ENCODE measurements at regions not wholly inside any gene's neighbourhood (a gene's known extent, or its start where the extent isn't known, plus 50 kb on each side); places are given as distances from the start of the nearest gene placed in this dataset.

DNA sequence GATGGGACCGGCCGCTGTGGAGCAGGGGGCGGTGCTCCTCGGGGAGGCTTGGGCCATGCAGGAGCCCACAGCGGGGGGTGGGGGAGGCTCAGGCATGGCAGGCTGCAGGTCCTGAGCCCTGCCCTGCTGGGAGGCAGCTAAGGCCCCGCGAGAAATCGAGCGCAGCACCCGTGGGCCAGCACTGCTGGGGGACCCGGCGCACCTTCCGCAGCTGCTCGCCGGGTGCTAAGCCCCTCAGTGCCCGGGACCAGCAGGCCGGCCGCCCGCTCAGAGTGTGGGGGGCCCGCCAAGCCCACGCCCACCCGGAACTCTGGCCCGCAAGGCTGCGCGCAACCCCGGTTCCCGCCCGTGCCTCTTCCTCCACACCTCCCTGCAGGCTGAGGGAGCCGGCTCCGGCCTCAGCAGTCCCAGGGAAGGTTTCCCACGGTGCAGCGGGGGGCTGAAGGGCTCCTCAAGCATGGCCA lies 131.5 kb downstream of the SNX18 start:
- H3K4me1 ChIP-seq = peaks cover 0 to 44% (median 3%) of the 10 kb centered on the region in 3 donors
- H3K36me3 ChIP-seq = no peaks in the 10 kb centered on the region
- no peak overlapping the region for H3K4me3 ChIP-seq
- H3K9me3 ChIP-seq = no peaks in the 10 kb centered on the region
- no peak overlapping the region for H3K27ac ChIP-seq
- TF ChIP-seq POLR2AphosphoS5 (IDR thresholded peaks at IDR 0.05) (no peak), EP300 (IDR thresholded peaks at IDR 0.05) (no peak), POLR2A (IDR thresholded peaks at IDR 0.05) (no peak)
- TF ChIP-seq, protein P1, sequence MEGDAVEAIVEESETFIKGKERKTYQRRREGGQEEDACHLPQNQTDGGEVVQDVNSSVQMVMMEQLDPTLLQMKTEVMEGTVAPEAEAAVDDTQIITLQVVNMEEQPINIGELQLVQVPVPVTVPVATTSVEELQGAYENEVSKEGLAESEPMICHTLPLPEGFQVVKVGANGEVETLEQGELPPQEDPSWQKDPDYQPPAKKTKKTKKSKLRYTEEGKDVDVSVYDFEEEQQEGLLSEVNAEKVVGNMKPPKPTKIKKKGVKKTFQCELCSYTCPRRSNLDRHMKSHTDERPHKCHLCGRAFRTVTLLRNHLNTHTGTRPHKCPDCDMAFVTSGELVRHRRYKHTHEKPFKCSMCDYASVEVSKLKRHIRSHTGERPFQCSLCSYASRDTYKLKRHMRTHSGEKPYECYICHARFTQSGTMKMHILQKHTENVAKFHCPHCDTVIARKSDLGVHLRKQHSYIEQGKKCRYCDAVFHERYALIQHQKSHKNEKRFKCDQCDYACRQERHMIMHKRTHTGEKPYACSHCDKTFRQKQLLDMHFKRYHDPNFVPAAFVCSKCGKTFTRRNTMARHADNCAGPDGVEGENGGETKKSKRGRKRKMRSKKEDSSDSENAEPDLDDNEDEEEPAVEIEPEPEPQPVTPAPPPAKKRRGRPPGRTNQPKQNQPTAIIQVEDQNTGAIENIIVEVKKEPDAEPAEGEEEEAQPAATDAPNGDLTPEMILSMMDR (IDR thresholded peaks at IDR 0.05) = no peak
- no CpG with 5 or more reads among the region's 32 CpGs for WGBS, 2 donors (ENCODE audit: low coverage in 1 of 2)
- ATAC-seq = no peak
- H3K27me3 ChIP-seq = no peaks in the 10 kb centered on the region

- ATAC-seq = peak; percentile 91
- Histone ChIP-seq H3K4me1 (peaks cover 3 to 39% (median 3%) of the 10 kb centered on the region in 3 donors), H3K9me3 (no peaks in the 10 kb centered on the region), H3K27ac (peak overlapping the region; percentile 59 to 84 (median 76)), H3K4me3 (peak overlapping the region in 1 of 2 donors; percentile 14), H3K36me3 (no peaks in the 10 kb centered on the region), H3K27me3 (no peaks in the 10 kb centered on the region)
- peak; percentile 42 for TF ChIP-seq POLR2AphosphoS5 (IDR thresholded peaks at IDR 0.05)
- TF ChIP-seq, protein P1 (IDR thresholded peaks at IDR 0.05) = peak in 2 of 4 experiments; percentile 11 to 20
- no peak for TF ChIP-seq EP300 (IDR thresholded peaks at IDR 0.05)
- WGBS, 2 donors (ENCODE audit: low coverage in 1 of 2) = 39 to 53% methylated on average over 7 to 14 of the region's 14 CpGs
Observed at GRCh38 chr5:54646356-54647101, 129.0 kb downstream of the SNX18 start.

- TF ChIP-seq POLR2AphosphoS5 (IDR thresholded peaks at IDR 0.05) = peak; percentile 12
- TF ChIP-seq, protein P1 (IDR thresholded peaks at IDR 0.05) = no peak
- 52 to 53% methylated on average over 2 of the region's 2 CpGs for WGBS, 2 donors (ENCODE audit: low coverage in 1 of 2)
- Histone ChIP-seq H3K27ac (peak overlapping the region; percentile 59 to 84 (median 76)), H3K27me3 (no peaks in the 10 kb centered on the region), H3K9me3 (no peaks in the 10 kb centered on the region), H3K36me3 (no peaks in the 10 kb centered on the region), H3K4me3 (peak overlapping the region in 1 of 2 donors; percentile 14), H3K4me1 (peaks cover 3 to 35% (median 3%) of the 10 kb centered on the region in 3 donors)
- ATAC-seq = peak; percentile 17
Observed at GRCh38 chr5:54645882-54646355, 128.4 kb downstream of the SNX18 start.

DNA sequence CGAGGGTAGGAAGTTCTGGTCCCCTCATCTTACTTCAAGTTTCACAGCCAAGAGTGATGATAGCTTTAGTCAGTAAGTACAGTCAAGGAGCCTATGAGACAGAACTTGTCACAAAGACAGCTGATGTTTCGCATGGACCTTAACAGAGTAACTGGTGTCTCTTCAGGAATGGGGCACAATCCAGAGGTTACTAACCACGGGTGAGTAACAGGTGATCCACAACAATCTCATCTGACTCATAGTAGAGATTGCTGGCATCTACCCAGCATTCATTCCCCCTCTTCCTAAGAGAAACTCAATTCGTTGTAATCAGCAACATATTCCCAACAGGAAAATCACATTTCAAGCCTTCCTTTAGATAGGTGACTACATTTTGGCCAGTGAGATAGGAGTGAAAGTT lies 126.7 kb downstream of the SNX18 start:
- TF ChIP-seq POLR2AphosphoS5 (IDR thresholded peaks at IDR 0.05) = no peak
- no peak for TF ChIP-seq POLR2A (IDR thresholded peaks at IDR 0.05)
- no peak for TF ChIP-seq EP300 (IDR thresholded peaks at IDR 0.05)
- TF ChIP-seq, protein P1 (IDR thresholded peaks at IDR 0.05) = no peak
- ATAC-seq = no peak
- Histone ChIP-seq H3K4me3 (no peak overlapping the region), H3K36me3 (no peaks in the 10 kb centered on the region), H3K4me1 (peaks cover 3 to 35% (median 3%) of the 10 kb centered on the region in 3 donors), H3K27ac (no peak overlapping the region), H3K9me3 (no peaks in the 10 kb centered on the region), H3K27me3 (no peaks in the 10 kb centered on the region)
- WGBS, 2 donors (ENCODE audit: low coverage in 1 of 2) = 61 to 88% methylated on average over 4 of the region's 4 CpGs

GRCh38 chr5:54643685-54644106 lies 126.1 kb downstream of the SNX18 start:
- TF ChIP-seq POLR2AphosphoS5 (IDR thresholded peaks at IDR 0.05) (peak; percentile 24), POLR2A (IDR thresholded peaks at IDR 0.05) (no peak), EP300 (IDR thresholded peaks at IDR 0.05) (no peak)
- TF ChIP-seq, protein P1 (IDR thresholded peaks at IDR 0.05) = no peak
- Histone ChIP-seq H3K4me3 (no peak overlapping the region), H3K9me3 (no peaks in the 10 kb centered on the region), H3K27ac (no peak overlapping the region), H3K27me3 (no peaks in the 10 kb centered on the region), H3K4me1 (peaks cover 3 to 35% (median 3%) of the 10 kb centered on the region in 3 donors), H3K36me3 (no peaks in the 10 kb centered on the region)
- ATAC-seq = no peak
- 21 to 22% methylated on average over 2 to 4 of the region's 4 CpGs for WGBS, 2 donors (ENCODE audit: low coverage in 1 of 2)
